ENCODE measurements at regions not wholly inside any gene's neighbourhood (a gene's known extent, or its start where the extent isn't known, plus 50 kb on each side); places are given as distances from the start of the nearest gene placed in this dataset.
"Not testable (repeated sequence)": the region's sequence is repeated elsewhere in the genome, so short reads cannot be mapped to it uniquely, and the experiment has no call there.

- TF ChIP-seq GLI2 (tag by site-specific recombination; IDR thresholded peaks at IDR 0.05; ENCODE audit: borderline replicate concordance, low read depth) (no peak), ZNF10 (tag by site-specific recombination; IDR thresholded peaks at IDR 0.05) (peak; percentile 84)
- ChIA-PET CTCF (no interaction called here), POLR2A (no interaction called here)
- no peak overlapping the region for H3K27ac ChIP-seq (ENCODE audit: extremely low read depth, low read depth, low read length)
- H3K36me3 ChIP-seq (ENCODE audit: control insufficient read depth in 2 of 2, insufficient read depth in 1 of 2, low read length in 2 of 2) = no peaks in the 10 kb centered on the region
- no peaks in the 10 kb centered on the region for H3K4me1 ChIP-seq (ENCODE audit: control insufficient read depth, insufficient read depth, low read length)
- no peak overlapping the region for H3K4me3 ChIP-seq (ENCODE audit: low read depth, low read length)
- H3K9me3 ChIP-seq (ENCODE audit: control insufficient read depth, insufficient read depth, low read depth, low read length) = no peaks in the 10 kb centered on the region
These were observed 344.2 kb upstream of the KIAA1217 start for GRCh38 chr10:23864631-23865147.

GRCh38 chr10:23866985-23867384 lies 342.0 kb upstream of the KIAA1217 start:
- H3K27ac ChIP-seq (ENCODE audit: extremely low read depth, low read depth, low read length); H3K36me3 ChIP-seq (ENCODE audit: control insufficient read depth in 2 of 2, insufficient read depth in 1 of 2, low read length in 2 of 2); H3K4me3 ChIP-seq (ENCODE audit: low read depth, low read length); H3K9me3 ChIP-seq (ENCODE audit: control insufficient read depth, insufficient read depth, low read depth, low read length); CTCF ChIA-PET; POLR2A ChIA-PET; H3K4me1 ChIP-seq (ENCODE audit: control insufficient read depth, insufficient read depth, low read length): not testable (repeated sequence)
- TF ChIP-seq ZNF280D (tag by site-specific recombination; IDR thresholded peaks at IDR 0.05) (0 out of 2 replicates have a peak, but pooled peaks have one; percentile 54), ZNF146 (tag by site-specific recombination; IDR thresholded peaks at IDR 0.05) (peak; percentile 84)

GRCh38 chr10:23868121-23868520 lies 340.8 kb upstream of the KIAA1217 start:
- ChIA-PET CTCF (no interaction called here), POLR2A (no interaction called here)
- H3K27ac ChIP-seq (ENCODE audit: extremely low read depth, low read depth, low read length) = no peak overlapping the region
- H3K36me3 ChIP-seq (ENCODE audit: control insufficient read depth in 2 of 2, insufficient read depth in 1 of 2, low read length in 2 of 2) = no peaks in the 10 kb centered on the region
- no peak for TF ChIP-seq ZNF18 (tag by site-specific recombination; IDR thresholded peaks at IDR 0.05)
- no peak for TF ChIP-seq SP2 (tag by site-specific recombination; IDR thresholded peaks at IDR 0.05)
- no peak for TF ChIP-seq ZSCAN16 (tag by site-specific recombination; IDR thresholded peaks at IDR 0.05)
- no peak for TF ChIP-seq PRDM1 (tag by site-specific recombination; IDR thresholded peaks at IDR 0.05)
- no peak for TF ChIP-seq ZNF10 (tag by site-specific recombination; IDR thresholded peaks at IDR 0.05)
- no peak for TF ChIP-seq ZNF561 (tag by site-specific recombination; IDR thresholded peaks at IDR 0.05; ENCODE audit: borderline replicate concordance)
- no peak for TF ChIP-seq ZBTB6 (tag by site-specific recombination; IDR thresholded peaks at IDR 0.05)
- TF ChIP-seq PRDM6 (tag by site-specific recombination; IDR thresholded peaks at IDR 0.05) = no peak
- TF ChIP-seq ZNF555 (tag by site-specific recombination; conservative IDR thresholded peaks at IDR 0.05) = no peak
- TF ChIP-seq ZNF621 (tag by site-specific recombination; IDR thresholded peaks at IDR 0.05) = no peak
- H3K4me3 ChIP-seq (ENCODE audit: low read depth, low read length) = no peak overlapping the region
- no peaks in the 10 kb centered on the region for H3K4me1 ChIP-seq (ENCODE audit: control insufficient read depth, insufficient read depth, low read length)
- H3K9me3 ChIP-seq (ENCODE audit: control insufficient read depth, insufficient read depth, low read depth, low read length) = no peaks in the 10 kb centered on the region

All from HEK293 (cell line).